Omental fat pad (tissue), 3 donors: ENCODE measurements at regions not wholly inside any gene's neighbourhood (a gene's known extent, or its start where the extent isn't known, plus 50 kb on each side); places are given as distances from the start of the nearest gene placed in this dataset.

Source experiments
- ATAC-seq: fragments of 150-250 bp; one replicate; pipeline ENCODE4 v1.9.1; 2016; ENCODE audit warnings: mild to moderate bottlenecking, moderate library complexity; ENCODE audit not compliant: low FRiP score
- DNase-seq: peaks from one replicate; pipeline ENCODE4 v3.0.0-alpha.2; 2019; ENCODE audit warnings: low spot score
- CTCF ChIP-seq, 3 donors: fragments of 450-650 bp; IDR thresholded peaks; one replicate each; pipeline ENCODE4 v1.5.1; 2016 to 2017; ENCODE audit warnings: antibody characterized with exemption in 3 of 3, mild to moderate bottlenecking in 3 of 3, moderate library complexity in 2 of 3

GRCh38 chr14:62143245-62143644, 381.0 kb downstream of the SNAPC1 start:
- no peak for TF ChIP-seq CTCF (IDR thresholded peaks at IDR 0.05)
- peak; percentile 94 for ATAC-seq
- no peak for DNase-seq

DNA sequence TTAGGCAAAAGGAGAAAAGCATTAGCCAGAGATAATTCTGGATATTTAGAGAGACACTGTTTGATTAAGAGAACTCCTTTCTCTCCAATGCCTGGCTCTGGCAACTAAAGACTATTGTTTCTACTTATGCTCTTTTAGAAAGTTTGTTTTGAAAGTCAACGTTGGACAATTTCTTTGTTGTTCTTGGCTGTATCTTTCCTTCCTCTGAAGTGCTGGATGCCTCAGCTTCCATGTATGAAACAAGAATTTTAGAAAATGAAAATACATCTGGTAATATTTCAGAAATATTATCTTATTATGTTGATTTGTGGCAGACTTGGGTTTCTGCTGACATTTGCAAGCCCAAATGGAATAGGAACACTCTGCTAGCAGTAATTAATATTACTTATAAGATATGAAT, 382.6 kb downstream of the SNAPC1 start:
- TF ChIP-seq CTCF (IDR thresholded peaks at IDR 0.05) = no peak
- no peak for ATAC-seq

DNA sequence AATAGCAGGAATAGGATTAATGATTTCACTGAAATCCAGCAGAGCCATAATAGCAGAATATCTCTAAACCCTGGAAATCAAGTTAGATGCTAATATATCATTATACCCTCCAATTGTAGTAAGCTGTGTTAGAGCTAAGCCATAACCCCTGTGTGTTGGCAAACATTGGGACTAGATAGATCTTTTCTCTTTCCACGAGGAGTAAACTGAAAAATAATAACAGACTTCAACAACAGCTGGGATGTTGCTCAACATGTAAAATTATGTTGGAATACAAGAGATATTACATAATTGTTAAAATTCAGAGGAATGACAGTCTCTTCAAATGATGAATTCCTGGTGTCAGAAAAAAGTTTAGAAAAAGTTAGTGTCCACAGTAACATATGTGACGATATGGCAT, 383.8 kb downstream of the SNAPC1 start:
- no peak for DNase-seq
- no peak for ATAC-seq
- no peak for TF ChIP-seq CTCF (IDR thresholded peaks at IDR 0.05)

More for the DNA sequence above, 382.6 kb downstream of the SNAPC1 start:
- DNase-seq = no peak

GRCh38 chr14:62156052-62156451, 393.8 kb downstream of the SNAPC1 start:
- DNase-seq (no peak), ATAC-seq (no peak)
- no peak for TF ChIP-seq CTCF (IDR thresholded peaks at IDR 0.05)

- TF ChIP-seq CTCF (IDR thresholded peaks at IDR 0.05) = no peak
- DNase-seq = no peak
- no peak for ATAC-seq
Observed at GRCh38 chr14:62158779-62159178, 396.6 kb downstream of the SNAPC1 start.

GRCh38 chr14:62159314-62159713, 397.1 kb downstream of the SNAPC1 start:
- ATAC-seq (no peak), DNase-seq (no peak)
- no peak for TF ChIP-seq CTCF (IDR thresholded peaks at IDR 0.05)

DNA sequence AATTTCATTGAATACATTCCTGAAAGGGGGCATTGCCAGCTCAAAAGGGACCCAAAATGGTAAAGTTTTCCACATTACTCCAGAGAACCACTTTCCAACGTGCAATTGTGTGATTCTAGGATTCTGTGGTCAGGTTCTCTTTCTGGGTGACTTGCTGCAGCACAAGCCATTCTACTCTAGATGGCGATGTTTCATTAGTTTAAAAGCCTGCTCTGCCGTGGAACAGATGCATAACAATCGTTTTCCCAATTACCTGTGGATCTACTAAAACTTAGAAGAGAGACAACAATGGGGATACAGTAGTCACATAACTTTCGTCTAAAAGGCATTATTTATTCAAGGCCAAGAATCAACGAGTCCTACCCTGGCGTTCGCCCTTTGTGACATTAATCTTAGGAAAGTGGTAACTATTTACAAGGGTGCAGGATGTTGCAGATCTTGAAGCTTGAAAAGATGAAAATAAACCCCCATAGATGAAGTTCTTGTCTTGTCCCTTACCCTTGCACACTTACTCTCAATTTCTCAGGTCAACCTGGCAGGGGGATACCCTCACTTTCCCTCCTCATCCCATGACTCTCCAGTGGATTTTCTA, 400.9 kb downstream of the SNAPC1 start:
- ATAC-seq (no peak), DNase-seq (no peak)
- TF ChIP-seq CTCF (IDR thresholded peaks at IDR 0.05) = no peak
